Islet of Langerhans (tissue), 1 donor: ENCODE measurements at regions not wholly inside any gene's neighbourhood (a gene's known extent, or its start where the extent isn't known, plus 50 kb on each side); places are given as distances from the start of the nearest gene placed in this dataset.

ENCODE experiments used
- FAIRE-seq: peaks from one replicate; lab custom pipeline; 2011; peaks lifted over from hg19 to GRCh38; lab: Jason Lieb, UNC

- no peak for FAIRE-seq
Measured at GRCh38 chr13:47511647-47512046, 489.4 kb downstream of the SUCLA2 start.

GRCh38 chr13:47508527-47509228, 492.4 kb downstream of the SUCLA2 start:
- FAIRE-seq = no peak

- no peak for FAIRE-seq
Measured at GRCh38 chr13:47503475-47503874, 497.6 kb downstream of the SUCLA2 start.

- no peak for FAIRE-seq
Measured at GRCh38 chr13:47502166-47502565, 498.9 kb downstream of the SUCLA2 start.

GRCh38 chr13:47499358-47500150, 501.5 kb downstream of the SUCLA2 start:
- FAIRE-seq = no peak

GRCh38 chr13:47484548-47484947, 516.5 kb downstream of the SUCLA2 start:
- no peak for FAIRE-seq

GRCh38 chr13:47481536-47481935, 519.5 kb downstream of the SUCLA2 start:
- no peak for FAIRE-seq

GRCh38 chr13:47480951-47481350, 520.1 kb downstream of the SUCLA2 start:
- no peak for FAIRE-seq

- FAIRE-seq = no peak
Measured at GRCh38 chr13:47480121-47480520, 521.0 kb downstream of the SUCLA2 start.

GRCh38 chr13:47478985-47479384, 522.1 kb downstream of the SUCLA2 start:
- no peak for FAIRE-seq

- FAIRE-seq = no peak
Measured at GRCh38 chr13:47475441-47475948, 525.6 kb downstream of the SUCLA2 start.

GRCh38 chr13:47474839-47475238, 526.2 kb downstream of the SUCLA2 start:
- no peak for FAIRE-seq

GRCh38 chr13:47474326-47474725, 526.7 kb downstream of the SUCLA2 start:
- no peak for FAIRE-seq

- FAIRE-seq = no peak
Measured at GRCh38 chr13:47472516-47472915, 528.6 kb downstream of the SUCLA2 start.

GRCh38 chr13:47463726-47464125, 537.3 kb downstream of the SUCLA2 start:
- FAIRE-seq = no peak

GRCh38 chr13:47463002-47463401, 538.1 kb downstream of the SUCLA2 start:
- no peak for FAIRE-seq

- no peak for FAIRE-seq
Measured at GRCh38 chr13:47461816-47462215, 539.3 kb downstream of the SUCLA2 start.

GRCh38 chr13:47459512-47459911, 541.6 kb downstream of the SUCLA2 start:
- no peak for FAIRE-seq

GRCh38 chr13:47457626-47458025, 543.4 kb downstream of the SUCLA2 start:
- FAIRE-seq = no peak

GRCh38 chr13:47455626-47456025, 545.4 kb downstream of the SUCLA2 start:
- FAIRE-seq = no peak

- no peak for FAIRE-seq
Measured at GRCh38 chr13:47454986-47455385, 546.1 kb downstream of the SUCLA2 start.

GRCh38 chr13:47437406-47437805, 540.6 kb upstream of the HTR2A start:
- FAIRE-seq = no peak

- FAIRE-seq = no peak
Measured at GRCh38 chr13:47433461-47434005, 536.7 kb upstream of the HTR2A start.
